Left lung (tissue), 4 donors: ENCODE measurements at regions not wholly inside any gene's neighbourhood (a gene's known extent, or its start where the extent isn't known, plus 50 kb on each side); places are given as distances from the start of the nearest gene placed in this dataset.

Experiments used
- ATAC-seq: fragments of 200-7000 bp; cut with Tn5 transposase; one replicate; pipeline ENCODE4 v1.9.1; 2020; ENCODE audit warnings: moderate library complexity
- DNase-seq, 4 donors: peaks; one replicate each; pipeline ENCODE4 v3.0.0-alpha.2; 2013 to 2020
- H3K27ac ChIP-seq, 2 donors: fragments of 200-600 bp; sonication (generic) in 1 of 2; one replicate each; pipeline versions ENCODE4 v1.5.0 to v1.8.0; 2020 to 2021
- H3K27me3 ChIP-seq, 2 donors: fragments of 200-600 bp; sonication (generic) in 1 of 2; one replicate each; pipeline versions ENCODE4 v1.5.0 to v1.8.0; 2020 to 2021
- H3K36me3 ChIP-seq, 2 donors: fragments of 200-600 bp; sonication (generic) in 1 of 2; one replicate each; pipeline versions ENCODE4 v1.5.0 to v1.8.0; 2020 to 2021
- H3K4me1 ChIP-seq, 2 donors: fragments of 200-600 bp; one replicate each; pipeline ENCODE4 v1.8.0; 2021
- H3K4me3 ChIP-seq, 2 donors: fragments of 200-600 bp; sonication (generic) in 1 of 2; one replicate each; pipeline versions ENCODE4 v1.5.0 to v1.8.0; 2020 to 2021; ENCODE audit warnings: mild to moderate bottlenecking in 1 of 2
- H3K9me3 ChIP-seq, 2 donors: fragments of 200-600 bp; sonication (generic) in 1 of 2; one replicate each; pipeline versions ENCODE4 v1.5.0 to v1.8.0; 2020 to 2021
- intact Hi-C, 2 donors: fragments of 100-400 bp; cut with DNase I; formaldehyde crosslinking; loops; one replicate each; pipeline versions ENCODE4 v1.11.2 to v1.14.2; 2022
- TF ChIP-seq, protein P1 (sequence below), 2 donors: fragments of 200-600 bp; sonication (generic) in 1 of 2; IDR thresholded peaks; one replicate each; pipeline versions ENCODE4 v1.5.0 to v1.8.0; 2021; ENCODE audit warnings: antibody characterized with exemption in 2 of 2
- donor health status: DM: no; HTN: yes; CAD: no.
- donor health status: DM: no; HTN: no; CAD: no.

DNA sequence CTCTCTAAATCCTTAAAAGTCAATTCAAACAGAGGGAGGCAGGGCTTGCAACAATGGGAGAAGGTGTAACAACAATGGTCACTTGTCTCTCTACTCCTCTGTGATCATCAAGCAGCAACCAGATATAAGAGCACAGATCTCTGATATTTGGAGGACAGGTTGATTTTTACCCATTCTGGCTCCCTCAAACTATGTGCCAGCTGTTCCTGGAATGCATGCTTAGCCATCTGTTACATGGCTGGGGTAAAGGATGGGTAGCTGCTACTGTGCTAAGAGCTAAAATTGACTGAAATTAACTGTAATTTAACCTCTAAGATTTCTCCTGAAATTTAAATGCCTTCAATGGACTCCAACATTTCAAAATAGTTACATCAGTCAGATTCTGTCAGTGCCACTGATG is 1459.9 kb downstream of the PCDH7 start:
- TF ChIP-seq, protein P1, sequence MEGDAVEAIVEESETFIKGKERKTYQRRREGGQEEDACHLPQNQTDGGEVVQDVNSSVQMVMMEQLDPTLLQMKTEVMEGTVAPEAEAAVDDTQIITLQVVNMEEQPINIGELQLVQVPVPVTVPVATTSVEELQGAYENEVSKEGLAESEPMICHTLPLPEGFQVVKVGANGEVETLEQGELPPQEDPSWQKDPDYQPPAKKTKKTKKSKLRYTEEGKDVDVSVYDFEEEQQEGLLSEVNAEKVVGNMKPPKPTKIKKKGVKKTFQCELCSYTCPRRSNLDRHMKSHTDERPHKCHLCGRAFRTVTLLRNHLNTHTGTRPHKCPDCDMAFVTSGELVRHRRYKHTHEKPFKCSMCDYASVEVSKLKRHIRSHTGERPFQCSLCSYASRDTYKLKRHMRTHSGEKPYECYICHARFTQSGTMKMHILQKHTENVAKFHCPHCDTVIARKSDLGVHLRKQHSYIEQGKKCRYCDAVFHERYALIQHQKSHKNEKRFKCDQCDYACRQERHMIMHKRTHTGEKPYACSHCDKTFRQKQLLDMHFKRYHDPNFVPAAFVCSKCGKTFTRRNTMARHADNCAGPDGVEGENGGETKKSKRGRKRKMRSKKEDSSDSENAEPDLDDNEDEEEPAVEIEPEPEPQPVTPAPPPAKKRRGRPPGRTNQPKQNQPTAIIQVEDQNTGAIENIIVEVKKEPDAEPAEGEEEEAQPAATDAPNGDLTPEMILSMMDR (IDR thresholded peaks at IDR 0.05) = no peak
- Histone ChIP-seq H3K36me3 (no peaks in the 10 kb centered on the region), H3K4me3 (no peak overlapping the region), H3K4me1 (no peaks in the 10 kb centered on the region), H3K27ac (no peak overlapping the region), H3K9me3 (no peaks in the 10 kb centered on the region), H3K27me3 (no peaks in the 10 kb centered on the region)
- no peak for DNase-seq
- intact Hi-C loops = no loop called here
- ATAC-seq = no peak

DNA sequence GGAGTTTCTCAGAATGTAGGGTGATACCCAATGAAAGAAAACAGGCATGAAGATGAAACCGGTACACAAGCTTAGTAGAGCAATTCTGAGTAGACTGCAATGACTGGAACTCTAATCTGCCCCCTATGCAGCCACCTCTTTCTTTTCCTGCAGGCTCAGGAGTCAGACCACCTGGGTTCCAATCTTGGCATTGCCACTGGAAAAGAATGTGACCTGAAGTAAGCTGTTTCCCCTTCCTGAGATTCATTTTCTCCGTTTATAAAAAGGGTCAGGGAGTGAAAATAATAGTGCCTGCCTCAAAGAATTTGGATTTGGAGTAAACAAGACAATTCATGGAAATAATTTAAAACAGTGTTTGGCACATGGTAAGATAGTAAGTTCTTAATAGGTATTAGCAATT is 1464.0 kb downstream of the PCDH7 start:
- Histone ChIP-seq H3K4me3 (no peak overlapping the region), H3K36me3 (no peaks in the 10 kb centered on the region), H3K4me1 (no peaks in the 10 kb centered on the region), H3K27me3 (no peaks in the 10 kb centered on the region), H3K9me3 (no peaks in the 10 kb centered on the region), H3K27ac (no peak overlapping the region)
- ATAC-seq = no peak
- DNase-seq = no peak
- intact Hi-C loops = no loop called here
- TF ChIP-seq, protein P1 (IDR thresholded peaks at IDR 0.05) = no peak

DNA sequence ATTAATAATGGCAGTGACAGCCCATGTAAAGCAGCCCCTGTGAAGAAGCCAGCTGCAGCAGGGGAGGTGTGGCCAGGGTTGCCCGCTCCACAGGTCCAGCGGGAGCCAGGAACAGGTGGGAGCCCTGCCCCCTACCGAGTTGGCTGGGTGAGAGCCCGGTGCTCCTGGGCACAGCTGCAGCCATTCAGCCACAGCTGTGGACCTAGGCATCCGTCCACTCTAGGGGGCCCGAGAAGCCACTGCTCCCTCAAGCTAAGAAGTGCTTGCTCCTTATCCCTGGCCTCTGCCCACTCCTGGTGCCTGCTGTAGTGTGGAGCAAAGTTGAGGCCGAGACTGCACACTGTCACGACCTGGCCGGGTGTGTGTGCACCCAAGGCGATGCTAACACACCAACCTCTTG is 1469.0 kb downstream of the PCDH7 start:
- intact Hi-C loops = no loop called here
- ATAC-seq (no peak), DNase-seq (no peak)
- no peaks in the 10 kb centered on the region for H3K27me3 ChIP-seq
- peaks cover 0 to 7% of the 10 kb centered on the region in 2 donors for H3K9me3 ChIP-seq
- no peak overlapping the region for H3K4me3 ChIP-seq
- TF ChIP-seq, protein P1 (IDR thresholded peaks at IDR 0.05) = no peak
- H3K36me3 ChIP-seq = no peaks in the 10 kb centered on the region
- no peak overlapping the region for H3K27ac ChIP-seq
- no peaks in the 10 kb centered on the region for H3K4me1 ChIP-seq

DNA sequence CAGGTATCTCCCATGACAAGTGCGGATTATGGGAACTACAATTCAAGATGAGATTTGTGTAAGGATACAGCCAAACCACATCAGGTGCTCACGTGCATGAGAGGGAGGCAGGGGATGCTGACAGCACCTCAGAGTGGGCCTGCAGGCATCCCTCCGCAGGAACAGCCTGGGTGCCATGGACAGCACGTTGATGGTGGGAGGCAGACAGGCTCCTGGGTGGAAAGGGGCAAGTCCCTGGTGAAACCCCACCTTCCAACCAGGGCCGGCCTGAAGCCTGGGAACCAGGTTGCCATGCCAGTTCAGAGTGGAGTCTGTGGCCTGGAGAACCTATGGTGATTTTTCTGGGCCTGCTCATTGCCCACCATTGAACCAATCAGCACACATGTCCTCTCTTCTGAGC is 1469.6 kb downstream of the PCDH7 start:
- H3K9me3 ChIP-seq = peaks cover 0 to 8% of the 10 kb centered on the region in 2 donors
- intact Hi-C loops = no loop called here
- no peak overlapping the region for H3K27ac ChIP-seq
- H3K4me3 ChIP-seq = no peak overlapping the region
- no peaks in the 10 kb centered on the region for H3K27me3 ChIP-seq
- ATAC-seq (no peak), DNase-seq (no peak)
- TF ChIP-seq, protein P1 (IDR thresholded peaks at IDR 0.05) = no peak
- no peaks in the 10 kb centered on the region for H3K36me3 ChIP-seq
- no peaks in the 10 kb centered on the region for H3K4me1 ChIP-seq

DNA sequence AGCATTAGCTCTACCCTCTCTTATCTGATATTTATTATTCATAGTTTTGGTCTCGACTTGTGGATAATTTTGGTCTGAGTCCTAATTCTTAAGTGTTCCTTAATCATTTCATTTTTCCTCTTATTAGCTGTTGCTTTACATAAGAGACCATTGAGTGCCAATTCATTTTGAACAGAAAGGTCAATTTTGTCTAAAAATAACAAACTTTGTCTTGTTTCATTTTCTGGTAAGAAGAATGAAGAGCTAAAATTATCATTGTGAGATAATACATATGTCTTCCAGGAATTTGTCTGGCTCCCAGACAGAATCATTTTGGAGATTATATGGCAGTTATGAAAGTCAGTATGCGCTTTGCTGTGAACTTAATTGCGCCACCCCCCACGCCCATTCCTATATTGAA is 1471.8 kb downstream of the PCDH7 start:
- DNase-seq (peak in 2 of 4 donors; percentile 58 to 61), ATAC-seq (no peak)
- no peaks in the 10 kb centered on the region for H3K36me3 ChIP-seq
- no peaks in the 10 kb centered on the region for H3K4me1 ChIP-seq
- H3K27me3 ChIP-seq = no peaks in the 10 kb centered on the region
- intact Hi-C loops = no loop called here
- no peak overlapping the region for H3K27ac ChIP-seq
- H3K9me3 ChIP-seq = peaks cover 0 to 10% of the 10 kb centered on the region in 2 donors
- TF ChIP-seq, protein P1 (IDR thresholded peaks at IDR 0.05) = no peak
- H3K4me3 ChIP-seq = no peak overlapping the region
